Prostate gland (tissue), 2 donors: ENCODE measurements at regions not wholly inside any gene's neighbourhood (a gene's known extent, or its start where the extent isn't known, plus 50 kb on each side); places are given as distances from the start of the nearest gene placed in this dataset.

Experiments
- POLR2A ChIP-seq: fragments of 450-650 bp; IDR thresholded peaks from one replicate; pipeline ENCODE4 v1.6.1; 2016; ENCODE audit warnings: antibody characterized with exemption, mild to moderate bottlenecking
- TF ChIP-seq, protein P1 (sequence below), 4 experiments: fragments of 200-600 bp in 2 of 4; fragments of 450-650 bp in 2 of 4; sonication (generic) in 2 of 4; IDR thresholded peaks; 1 replicate in 3 of 4; 2 replicates in 1 of 4; pipeline ENCODE4 v1.5.1; 2016 to 2019; ENCODE audit warnings: antibody characterized with exemption in 4 of 4, mild to moderate bottlenecking in 2 of 4, moderate library complexity in 2 of 4

DNA sequence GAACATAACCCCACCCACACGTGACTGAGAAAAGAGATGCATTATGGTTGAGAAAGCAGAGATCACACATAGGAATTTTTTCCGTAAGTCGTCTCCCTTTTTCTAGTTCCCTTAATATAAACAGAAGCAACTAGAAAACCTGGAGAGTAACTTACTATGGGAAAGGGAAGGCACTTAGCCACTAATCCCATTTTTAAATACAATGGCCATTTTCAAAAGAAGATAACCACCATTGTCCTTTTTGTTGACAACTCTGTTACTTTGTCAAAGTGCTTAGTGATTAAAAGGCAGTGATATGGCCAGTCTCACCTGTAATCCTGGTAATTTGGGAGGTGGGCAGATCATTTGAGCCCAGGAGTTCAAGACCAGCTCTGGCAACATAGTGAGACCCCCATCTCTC lies 184.4 kb upstream of the UMPS start:
- TF ChIP-seq, protein P1, sequence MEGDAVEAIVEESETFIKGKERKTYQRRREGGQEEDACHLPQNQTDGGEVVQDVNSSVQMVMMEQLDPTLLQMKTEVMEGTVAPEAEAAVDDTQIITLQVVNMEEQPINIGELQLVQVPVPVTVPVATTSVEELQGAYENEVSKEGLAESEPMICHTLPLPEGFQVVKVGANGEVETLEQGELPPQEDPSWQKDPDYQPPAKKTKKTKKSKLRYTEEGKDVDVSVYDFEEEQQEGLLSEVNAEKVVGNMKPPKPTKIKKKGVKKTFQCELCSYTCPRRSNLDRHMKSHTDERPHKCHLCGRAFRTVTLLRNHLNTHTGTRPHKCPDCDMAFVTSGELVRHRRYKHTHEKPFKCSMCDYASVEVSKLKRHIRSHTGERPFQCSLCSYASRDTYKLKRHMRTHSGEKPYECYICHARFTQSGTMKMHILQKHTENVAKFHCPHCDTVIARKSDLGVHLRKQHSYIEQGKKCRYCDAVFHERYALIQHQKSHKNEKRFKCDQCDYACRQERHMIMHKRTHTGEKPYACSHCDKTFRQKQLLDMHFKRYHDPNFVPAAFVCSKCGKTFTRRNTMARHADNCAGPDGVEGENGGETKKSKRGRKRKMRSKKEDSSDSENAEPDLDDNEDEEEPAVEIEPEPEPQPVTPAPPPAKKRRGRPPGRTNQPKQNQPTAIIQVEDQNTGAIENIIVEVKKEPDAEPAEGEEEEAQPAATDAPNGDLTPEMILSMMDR (IDR thresholded peaks at IDR 0.05), result no peak
- no peak for TF ChIP-seq POLR2A
